ENCODE measurements at regions not wholly inside any gene's neighbourhood (a gene's known extent, or its start where the extent isn't known, plus 50 kb on each side); places are given as distances from the start of the nearest gene placed in this dataset.
A peak's percentile ranks its signal among the peaks of the same experiment; 100 is the strongest.

DNA sequence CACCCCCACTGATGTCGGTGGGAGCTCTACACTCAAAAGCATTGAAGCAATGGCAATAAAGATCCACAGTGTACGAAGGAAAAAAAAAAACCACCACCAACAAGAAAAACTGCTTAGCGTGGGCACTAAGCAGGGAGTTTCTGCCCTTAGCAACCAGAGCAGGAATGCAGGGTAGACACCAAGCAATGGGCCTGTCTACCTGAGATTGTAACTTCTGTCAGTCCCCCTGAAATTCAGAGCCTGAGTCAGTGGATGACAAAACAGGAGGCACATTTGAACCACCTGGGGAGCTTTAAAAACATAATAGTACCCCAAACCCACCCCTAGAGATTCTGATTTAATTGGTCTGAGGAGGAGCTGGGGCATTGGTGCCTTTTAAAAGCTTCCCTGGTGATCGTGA lies 275.2 kb downstream of the SATB1 start:
- H3K27ac Mint-ChIP-seq (ENCODE audit: unreplicated experiment): no peak overlapping the region
- no peaks in the 10 kb centered on the region for H3K9me3 Mint-ChIP-seq (ENCODE audit: unreplicated experiment)
- H3K4me1 Mint-ChIP-seq (ENCODE audit: low read depth, unreplicated experiment): peaks cover 2% of the 10 kb centered on the region
- no peaks in the 10 kb centered on the region for H3K36me3 Mint-ChIP-seq (ENCODE audit: unreplicated experiment)
- H3K27me3 Mint-ChIP-seq (ENCODE audit: unreplicated experiment): no peaks in the 10 kb centered on the region
- no peak for DNase-seq
- H3K4me3 Mint-ChIP-seq (ENCODE audit: unreplicated experiment): no peak overlapping the region
- TF ChIP-seq, protein P1, sequence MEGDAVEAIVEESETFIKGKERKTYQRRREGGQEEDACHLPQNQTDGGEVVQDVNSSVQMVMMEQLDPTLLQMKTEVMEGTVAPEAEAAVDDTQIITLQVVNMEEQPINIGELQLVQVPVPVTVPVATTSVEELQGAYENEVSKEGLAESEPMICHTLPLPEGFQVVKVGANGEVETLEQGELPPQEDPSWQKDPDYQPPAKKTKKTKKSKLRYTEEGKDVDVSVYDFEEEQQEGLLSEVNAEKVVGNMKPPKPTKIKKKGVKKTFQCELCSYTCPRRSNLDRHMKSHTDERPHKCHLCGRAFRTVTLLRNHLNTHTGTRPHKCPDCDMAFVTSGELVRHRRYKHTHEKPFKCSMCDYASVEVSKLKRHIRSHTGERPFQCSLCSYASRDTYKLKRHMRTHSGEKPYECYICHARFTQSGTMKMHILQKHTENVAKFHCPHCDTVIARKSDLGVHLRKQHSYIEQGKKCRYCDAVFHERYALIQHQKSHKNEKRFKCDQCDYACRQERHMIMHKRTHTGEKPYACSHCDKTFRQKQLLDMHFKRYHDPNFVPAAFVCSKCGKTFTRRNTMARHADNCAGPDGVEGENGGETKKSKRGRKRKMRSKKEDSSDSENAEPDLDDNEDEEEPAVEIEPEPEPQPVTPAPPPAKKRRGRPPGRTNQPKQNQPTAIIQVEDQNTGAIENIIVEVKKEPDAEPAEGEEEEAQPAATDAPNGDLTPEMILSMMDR (IDR thresholded peaks at IDR 0.05; ENCODE audit: partially characterized antibody, unreplicated experiment): no peak

DNA sequence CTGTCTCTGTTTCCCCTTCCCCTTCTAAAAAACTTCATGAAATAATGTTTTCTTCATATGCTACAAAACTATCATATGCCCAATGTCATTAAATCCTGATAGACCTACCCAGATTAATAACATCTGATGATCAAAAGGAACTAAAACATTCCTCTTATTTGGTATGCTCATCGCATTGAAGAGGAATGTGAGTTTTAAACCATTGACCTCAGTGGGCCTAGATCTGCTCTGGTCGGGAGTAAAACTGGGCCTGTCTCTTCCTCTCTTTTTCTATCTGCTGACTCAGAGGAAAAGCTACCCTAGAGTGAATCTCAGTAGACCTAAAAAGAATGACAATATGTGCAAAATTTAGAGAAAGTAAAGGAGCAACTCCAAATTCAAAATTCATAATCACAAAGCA lies 275.8 kb downstream of the SATB1 start:
- Mint-ChIP-seq H3K4me3 (ENCODE audit: unreplicated experiment) (no peak overlapping the region), H3K36me3 (ENCODE audit: unreplicated experiment) (no peaks in the 10 kb centered on the region)

DNA sequence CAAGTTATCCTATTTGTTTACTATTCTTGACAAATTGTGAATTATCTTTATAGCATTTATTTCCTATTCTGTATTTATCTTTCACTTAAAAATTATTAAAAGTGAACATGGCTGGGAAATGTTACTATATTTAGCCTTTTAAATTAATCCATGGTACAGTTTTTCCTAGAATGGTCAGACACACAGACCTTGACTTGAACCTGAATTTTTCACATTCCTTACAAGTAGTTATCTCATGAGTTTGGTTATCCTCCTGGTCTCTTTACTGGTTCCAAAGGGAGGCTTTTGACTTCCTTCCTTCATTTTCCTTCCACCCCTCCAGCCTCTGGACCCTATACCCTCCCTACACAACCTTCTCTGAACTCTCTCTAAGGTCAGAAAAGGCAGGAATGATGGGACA lies 280.6 kb downstream of the SATB1 start:
- Mint-ChIP-seq H3K9me3 (ENCODE audit: unreplicated experiment) (no peaks in the 10 kb centered on the region), H3K4me1 (ENCODE audit: low read depth, unreplicated experiment) (peaks cover 9% of the 10 kb centered on the region), H3K36me3 (ENCODE audit: unreplicated experiment) (no peaks in the 10 kb centered on the region), H3K4me3 (ENCODE audit: unreplicated experiment) (no peak overlapping the region), H3K27me3 (ENCODE audit: unreplicated experiment) (no peaks in the 10 kb centered on the region), H3K27ac (ENCODE audit: unreplicated experiment) (no peak overlapping the region)
- TF ChIP-seq, protein P1 (IDR thresholded peaks at IDR 0.05; ENCODE audit: partially characterized antibody, unreplicated experiment): no peak
- DNase-seq: no peak

More for the DNA sequence above, 275.8 kb downstream of the SATB1 start:
- TF ChIP-seq, protein P1 (IDR thresholded peaks at IDR 0.05; ENCODE audit: partially characterized antibody, unreplicated experiment): no peak
- no peak for DNase-seq
- Mint-ChIP-seq H3K27me3 (ENCODE audit: unreplicated experiment) (no peaks in the 10 kb centered on the region), H3K27ac (ENCODE audit: unreplicated experiment) (no peak overlapping the region), H3K4me1 (ENCODE audit: low read depth, unreplicated experiment) (peaks cover 2% of the 10 kb centered on the region), H3K9me3 (ENCODE audit: unreplicated experiment) (no peaks in the 10 kb centered on the region)

DNA sequence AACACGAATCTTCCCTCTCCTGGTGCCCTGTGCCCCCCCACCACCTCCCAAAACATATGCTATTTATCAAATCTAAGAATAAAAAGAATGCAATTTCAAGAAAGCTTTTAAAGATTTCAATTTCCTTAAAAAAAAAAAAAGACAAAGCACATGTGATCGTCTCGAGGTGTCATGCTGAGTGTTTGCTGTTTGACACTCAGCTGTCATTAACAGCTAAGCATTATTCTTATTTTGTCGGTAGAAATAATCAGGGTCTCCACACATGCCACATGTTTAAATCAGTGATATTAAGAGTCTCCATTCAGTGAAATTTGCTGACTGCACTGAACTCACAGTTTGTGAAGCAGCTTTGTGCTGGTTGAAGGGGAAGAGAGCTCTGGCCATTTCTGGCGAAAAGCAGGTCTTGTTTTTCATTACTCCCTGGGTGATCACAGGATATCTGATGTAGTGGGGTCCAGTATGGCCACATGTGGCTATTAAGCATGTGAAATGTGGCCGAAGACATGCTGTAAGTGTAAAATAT lies 281.8 kb downstream of the SATB1 start:
- Mint-ChIP-seq H3K27ac (ENCODE audit: unreplicated experiment) (no peak overlapping the region), H3K4me1 (ENCODE audit: low read depth, unreplicated experiment) (peaks cover 8% of the 10 kb centered on the region)

DNA sequence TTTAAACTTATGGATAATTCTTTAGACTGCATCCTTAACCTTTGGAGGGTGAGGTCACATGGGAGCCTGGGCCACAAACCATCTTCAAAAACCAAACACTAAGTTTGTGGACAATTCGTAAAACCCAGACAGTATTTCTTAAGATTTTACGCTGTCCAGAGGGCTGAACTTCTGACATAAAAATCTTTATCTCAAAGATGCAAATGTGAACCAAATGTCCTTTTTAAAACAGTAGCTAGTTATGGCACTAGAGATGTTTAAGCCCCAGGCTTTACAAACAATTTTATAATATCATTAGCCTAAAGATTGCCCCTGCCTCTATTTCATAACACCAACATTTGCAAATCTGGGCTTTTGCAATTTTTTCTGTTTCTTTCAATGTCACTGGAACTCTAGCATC lies 287.2 kb downstream of the SATB1 start:
- Mint-ChIP-seq H3K36me3 (ENCODE audit: unreplicated experiment) (no peaks in the 10 kb centered on the region), H3K27me3 (ENCODE audit: unreplicated experiment) (no peaks in the 10 kb centered on the region), H3K4me1 (ENCODE audit: low read depth, unreplicated experiment) (peaks cover 3% of the 10 kb centered on the region), H3K9me3 (ENCODE audit: unreplicated experiment) (no peaks in the 10 kb centered on the region), H3K27ac (ENCODE audit: unreplicated experiment) (no peak overlapping the region), H3K4me3 (ENCODE audit: unreplicated experiment) (no peak overlapping the region)
- TF ChIP-seq, protein P1 (IDR thresholded peaks at IDR 0.05; ENCODE audit: partially characterized antibody, unreplicated experiment): no peak
- DNase-seq: no peak

More for the DNA sequence above, 281.8 kb downstream of the SATB1 start:
- no peaks in the 10 kb centered on the region for H3K36me3 Mint-ChIP-seq (ENCODE audit: unreplicated experiment)
- peak overlapping the region; percentile 10 for H3K4me3 Mint-ChIP-seq (ENCODE audit: unreplicated experiment)
- no peaks in the 10 kb centered on the region for H3K27me3 Mint-ChIP-seq (ENCODE audit: unreplicated experiment)
- no peaks in the 10 kb centered on the region for H3K9me3 Mint-ChIP-seq (ENCODE audit: unreplicated experiment)
- TF ChIP-seq, protein P1 (IDR thresholded peaks at IDR 0.05; ENCODE audit: partially characterized antibody, unreplicated experiment): no peak
- DNase-seq: no peak

Measured in glutamatergic neuron (in vitro differentiated cells).